ENCODE measurements at regions not wholly inside any gene's neighbourhood (a gene's known extent, or its start where the extent isn't known, plus 50 kb on each side); places are given as distances from the start of the nearest gene placed in this dataset.

DNA sequence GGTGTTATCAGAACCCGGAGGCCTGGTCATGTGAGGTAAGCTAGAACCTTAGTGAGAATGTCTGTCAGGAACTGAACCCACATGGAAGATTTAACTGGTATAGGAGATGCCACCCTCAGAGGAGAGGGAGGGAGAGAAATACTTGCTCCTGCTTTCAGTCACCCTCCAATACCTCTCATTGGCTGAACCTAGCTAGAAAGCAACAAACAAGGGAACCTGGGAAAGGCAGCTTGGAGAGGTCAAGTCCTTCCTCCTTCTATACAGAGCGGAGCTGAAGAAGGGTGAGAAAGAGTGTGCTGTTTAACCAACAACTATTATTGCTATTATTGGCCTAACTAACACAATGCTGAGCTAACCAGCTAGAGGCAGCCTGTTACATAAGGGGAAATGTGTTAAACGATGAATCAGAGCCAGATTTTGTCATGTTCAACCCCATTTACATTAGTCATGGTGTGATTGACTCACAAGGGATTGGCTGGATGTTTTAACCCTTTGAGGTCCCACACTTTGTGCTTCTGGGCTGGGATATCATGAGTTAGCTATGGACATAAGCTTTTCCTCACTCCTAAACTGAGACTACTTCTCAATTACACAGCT is 96.5 kb upstream of the ESX1 start:
- ChIA-PET POLR2A (no interaction called here), CTCF (ENCODE audit: low intra/inter-chr PET ratio) (no interaction called here)
- no peaks in the 10 kb centered on the region for H4K20me1 ChIP-seq (replicated peaks; ENCODE audit: control insufficient read depth, insufficient read depth, low read length)
- in situ Hi-C loops (cut with MboI) (no loop called here), intact Hi-C loops (cut with micrococcal nuclease) (no loop called here)
- H3K9me3 ChIP-seq (replicated peaks; ENCODE audit: control insufficient read depth, insufficient read depth, low read depth, low read length), result no peaks in the 10 kb centered on the region
- H3K9ac ChIP-seq (ENCODE audit: insufficient read depth in 1 of 2, low read depth in 2 of 2, low read length in 2 of 2), result no peak overlapping the region
- H3K4me3 ChIP-seq, result no peak overlapping the region
- no peaks in the 10 kb centered on the region for H3K4me1 ChIP-seq (replicated peaks in 1 of 2; ENCODE audit: control insufficient read depth in 2 of 2, insufficient read depth in 2 of 2, low read length in 2 of 2)
- TF ChIP-seq PML (IDR thresholded peaks at IDR 0.05; ENCODE audit: low read length) (no peak), KDM1A (IDR thresholded peaks at IDR 0.05) (peak; percentile 49 to 67; a peak in 3 of 4 replicates)
- TF ChIP-seq, protein P1, sequence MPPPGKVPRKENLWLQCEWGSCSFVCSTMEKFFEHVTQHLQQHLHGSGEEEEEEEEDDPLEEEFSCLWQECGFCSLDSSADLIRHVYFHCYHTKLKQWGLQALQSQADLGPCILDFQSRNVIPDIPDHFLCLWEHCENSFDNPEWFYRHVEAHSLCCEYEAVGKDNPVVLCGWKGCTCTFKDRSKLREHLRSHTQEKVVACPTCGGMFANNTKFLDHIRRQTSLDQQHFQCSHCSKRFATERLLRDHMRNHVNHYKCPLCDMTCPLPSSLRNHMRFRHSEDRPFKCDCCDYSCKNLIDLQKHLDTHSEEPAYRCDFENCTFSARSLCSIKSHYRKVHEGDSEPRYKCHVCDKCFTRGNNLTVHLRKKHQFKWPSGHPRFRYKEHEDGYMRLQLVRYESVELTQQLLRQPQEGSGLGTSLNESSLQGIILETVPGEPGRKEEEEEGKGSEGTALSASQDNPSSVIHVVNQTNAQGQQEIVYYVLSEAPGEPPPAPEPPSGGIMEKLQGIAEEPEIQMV (tag; conservative IDR thresholded peaks at IDR 0.05; ENCODE audit: low read depth), result no peak
- no peak overlapping the region for H2AFZ ChIP-seq (ENCODE audit: low read depth, low read length)
- DNase-seq (ENCODE audit: extremely low read depth in 1 of 4, low spot score in 3 of 4), result no peak
- H3K27me3 ChIP-seq (ENCODE audit: control insufficient read depth in 2 of 2, insufficient read depth in 2 of 2, low read length in 2 of 2), result no peaks in the 10 kb centered on the region
- FAIRE-seq, result no peak
- H3K9me1 ChIP-seq (ENCODE audit: control insufficient read depth, insufficient read depth, low read length), result no peaks in the 10 kb centered on the region
- H3K27ac ChIP-seq (ENCODE audit: extremely low read depth, low read depth, low read length), result no peak overlapping the region
- no peaks in the 10 kb centered on the region for H3K36me3 ChIP-seq (ENCODE audit: control insufficient read depth, insufficient read depth, low read length)
- 0% methylated on average over 1 of the region's 3 CpGs for WGBS (ENCODE audit: insufficient coverage, low coverage, missing lambda C conversion rate)
- no TSS peak for BruUV-seq (replicated peaks)
- ATAC-seq, result no peak
- no peak overlapping the region for H3K4me2 ChIP-seq (ENCODE audit: insufficient read depth, low read length)
- H3K79me2 ChIP-seq (ENCODE audit: control insufficient read depth, insufficient read depth, low read length), result no peaks in the 10 kb centered on the region

DNA sequence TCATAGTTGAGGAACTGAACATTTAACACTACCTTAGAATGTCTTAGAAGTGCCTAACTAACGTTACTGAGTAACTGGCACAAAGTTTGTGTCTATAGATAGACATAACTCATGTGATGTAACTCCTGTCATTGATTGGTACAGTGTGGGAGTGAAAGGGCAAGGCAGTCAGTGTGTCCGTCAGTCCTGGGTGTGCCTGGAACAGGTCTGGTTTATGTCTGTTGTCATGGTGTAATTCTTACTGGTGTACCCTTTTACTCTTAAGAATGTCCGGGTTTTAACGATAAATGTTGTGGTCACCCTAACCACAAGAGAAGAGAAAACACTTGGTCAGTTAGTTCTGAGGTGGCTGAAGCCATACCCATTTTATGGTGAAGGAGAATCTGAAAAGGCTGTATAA is 93.1 kb upstream of the ESX1 start:
- no TSS peak for BruUV-seq (replicated peaks)
- no peak overlapping the region for H3K27ac ChIP-seq (ENCODE audit: extremely low read depth, low read depth, low read length)
- H3K4me2 ChIP-seq (ENCODE audit: insufficient read depth, low read length), result no peak overlapping the region
- FAIRE-seq (no peak), DNase-seq (ENCODE audit: extremely low read depth in 1 of 4, low spot score in 3 of 4) (no peak), ATAC-seq (no peak)
- no peaks in the 10 kb centered on the region for H3K9me1 ChIP-seq (ENCODE audit: control insufficient read depth, insufficient read depth, low read length)
- H3K27me3 ChIP-seq (ENCODE audit: control insufficient read depth in 2 of 2, insufficient read depth in 2 of 2, low read length in 2 of 2), result no peaks in the 10 kb centered on the region
- TF ChIP-seq, protein P2, sequence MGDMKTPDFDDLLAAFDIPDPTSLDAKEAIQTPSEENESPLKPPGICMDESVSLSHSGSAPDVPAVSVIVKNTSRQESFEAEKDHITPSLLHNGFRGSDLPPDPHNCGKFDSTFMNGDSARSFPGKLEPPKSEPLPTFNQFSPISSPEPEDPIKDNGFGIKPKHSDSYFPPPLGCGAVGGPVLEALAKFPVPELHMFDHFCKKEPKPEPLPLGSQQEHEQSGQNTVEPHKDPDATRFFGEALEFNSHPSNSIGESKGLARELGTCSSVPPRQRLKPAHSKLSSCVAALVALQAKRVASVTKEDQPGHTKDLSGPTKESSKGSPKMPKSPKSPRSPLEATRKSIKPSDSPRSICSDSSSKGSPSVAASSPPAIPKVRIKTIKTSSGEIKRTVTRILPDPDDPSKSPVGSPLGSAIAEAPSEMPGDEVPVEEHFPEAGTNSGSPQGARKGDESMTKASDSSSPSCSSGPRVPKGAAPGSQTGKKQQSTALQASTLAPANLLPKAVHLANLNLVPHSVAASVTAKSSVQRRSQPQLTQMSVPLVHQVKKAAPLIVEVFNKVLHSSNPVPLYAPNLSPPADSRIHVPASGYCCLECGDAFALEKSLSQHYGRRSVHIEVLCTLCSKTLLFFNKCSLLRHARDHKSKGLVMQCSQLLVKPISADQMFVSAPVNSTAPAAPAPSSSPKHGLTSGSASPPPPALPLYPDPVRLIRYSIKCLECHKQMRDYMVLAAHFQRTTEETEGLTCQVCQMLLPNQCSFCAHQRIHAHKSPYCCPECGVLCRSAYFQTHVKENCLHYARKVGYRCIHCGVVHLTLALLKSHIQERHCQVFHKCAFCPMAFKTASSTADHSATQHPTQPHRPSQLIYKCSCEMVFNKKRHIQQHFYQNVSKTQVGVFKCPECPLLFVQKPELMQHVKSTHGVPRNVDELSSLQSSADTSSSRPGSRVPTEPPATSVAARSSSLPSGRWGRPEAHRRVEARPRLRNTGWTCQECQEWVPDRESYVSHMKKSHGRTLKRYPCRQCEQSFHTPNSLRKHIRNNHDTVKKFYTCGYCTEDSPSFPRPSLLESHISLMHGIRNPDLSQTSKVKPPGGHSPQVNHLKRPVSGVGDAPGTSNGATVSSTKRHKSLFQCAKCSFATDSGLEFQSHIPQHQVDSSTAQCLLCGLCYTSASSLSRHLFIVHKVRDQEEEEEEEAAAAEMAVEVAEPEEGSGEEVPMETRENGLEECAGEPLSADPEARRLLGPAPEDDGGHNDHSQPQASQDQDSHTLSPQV (IDR thresholded peaks at IDR 0.05), result no peak
- no peak overlapping the region for H2AFZ ChIP-seq (ENCODE audit: low read depth, low read length)
- no peak overlapping the region for H3K9ac ChIP-seq (ENCODE audit: insufficient read depth in 1 of 2, low read depth in 2 of 2, low read length in 2 of 2)
- intact Hi-C loops (cut with micrococcal nuclease) (no loop called here), in situ Hi-C loops (cut with MboI) (no loop called here)
- H3K4me3 ChIP-seq, result no peak overlapping the region
- no peaks in the 10 kb centered on the region for H4K20me1 ChIP-seq (replicated peaks; ENCODE audit: control insufficient read depth, insufficient read depth, low read length)
- CTCF ChIA-PET (ENCODE audit: low intra/inter-chr PET ratio), result no interaction called here
- 0% methylated on average over 4 of the region's 4 CpGs for WGBS (ENCODE audit: insufficient coverage, low coverage, missing lambda C conversion rate)
- H3K9me3 ChIP-seq (replicated peaks; ENCODE audit: control insufficient read depth, insufficient read depth, low read depth, low read length), result no peaks in the 10 kb centered on the region
- H3K4me1 ChIP-seq (replicated peaks in 1 of 2; ENCODE audit: control insufficient read depth in 2 of 2, insufficient read depth in 2 of 2, low read length in 2 of 2), result no peaks in the 10 kb centered on the region
- no peaks in the 10 kb centered on the region for H3K79me2 ChIP-seq (ENCODE audit: control insufficient read depth, insufficient read depth, low read length)
- POLR2A ChIA-PET, result no interaction called here
- H3K36me3 ChIP-seq (ENCODE audit: control insufficient read depth, insufficient read depth, low read length), result no peaks in the 10 kb centered on the region

Data from K562 (cell line).